Activated CD8-positive, alpha-beta memory T cell treated with anti-CD3 and anti-CD28 coated beads, Interleukin-2, amount 50 U/mL, for 48 hours (primary cell): ENCODE measurements at regions not wholly inside any gene's neighbourhood (a gene's known extent, or its start where the extent isn't known, plus 50 kb on each side); places are given as distances from the start of the nearest gene placed in this dataset.
"Not testable (repeated sequence)": the region's sequence is repeated elsewhere in the genome, so short reads cannot be mapped to it uniquely, and the experiment has no call there.

Source experiments
- DNase-seq: peaks from one replicate; pipeline ENCODE4 v3.0.0-alpha.2; 2020

- DNase-seq: no peak
Measured at GRCh38 chr2:56515399-56515798, 331.6 kb downstream of the CCDC85A start.

GRCh38 chr2:56519806-56520205 is 336.0 kb downstream of the CCDC85A start:
- no peak for DNase-seq

GRCh38 chr2:56522605-56523089 is 338.9 kb downstream of the CCDC85A start:
- no peak for DNase-seq

- no peak for DNase-seq
Measured at GRCh38 chr2:56523816-56524215, 340.0 kb downstream of the CCDC85A start.

GRCh38 chr2:56531668-56532420 is 348.1 kb downstream of the CCDC85A start:
- DNase-seq: no peak

GRCh38 chr2:56534321-56534720 is 350.5 kb downstream of the CCDC85A start:
- no peak for DNase-seq

- DNase-seq: no peak
Measured at GRCh38 chr2:56537756-56538155, 354.0 kb downstream of the CCDC85A start.

- no peak for DNase-seq
Measured at GRCh38 chr2:56539618-56540017, 355.8 kb downstream of the CCDC85A start.

- DNase-seq: no peak
Measured at GRCh38 chr2:56540467-56540866, 356.7 kb downstream of the CCDC85A start.

- no peak for DNase-seq
Measured at GRCh38 chr2:56540916-56541315, 357.1 kb downstream of the CCDC85A start.

GRCh38 chr2:56542213-56542612 is 358.4 kb downstream of the CCDC85A start:
- no peak for DNase-seq

- DNase-seq: no peak
Measured at GRCh38 chr2:56565143-56565542, 381.4 kb downstream of the CCDC85A start.

- no peak for DNase-seq
Measured at GRCh38 chr2:56571074-56571473, 387.3 kb downstream of the CCDC85A start.

- DNase-seq: no peak
Measured at GRCh38 chr2:56576001-56576400, 392.2 kb downstream of the CCDC85A start.

GRCh38 chr2:56580242-56580641 is 396.5 kb downstream of the CCDC85A start:
- no peak for DNase-seq

- DNase-seq: no peak
Measured at GRCh38 chr2:56582570-56582969, 398.8 kb downstream of the CCDC85A start.

- DNase-seq: no peak
Measured at GRCh38 chr2:56583796-56584315, 400.1 kb downstream of the CCDC85A start.

- DNase-seq: no peak
Measured at GRCh38 chr2:56587456-56587855, 403.7 kb downstream of the CCDC85A start.

GRCh38 chr2:56589194-56589593 is 405.4 kb downstream of the CCDC85A start:
- DNase-seq: no peak

GRCh38 chr2:56589835-56590234 is 406.0 kb downstream of the CCDC85A start:
- DNase-seq: no peak

GRCh38 chr2:56590611-56591010 is 406.8 kb downstream of the CCDC85A start:
- DNase-seq: no peak

- not testable (repeated sequence) for DNase-seq
Measured at GRCh38 chr2:56606086-56606485, 422.3 kb downstream of the CCDC85A start.

- DNase-seq: no peak
Measured at GRCh38 chr2:56613254-56613653, 429.5 kb downstream of the CCDC85A start.

- no peak for DNase-seq
Measured at GRCh38 chr2:56613920-56614319, 430.1 kb downstream of the CCDC85A start.

GRCh38 chr2:56615760-56616159 is 432.0 kb downstream of the CCDC85A start:
- DNase-seq: no peak
